HEK293T (cell line): ENCODE measurements at regions not wholly inside any gene's neighbourhood (a gene's known extent, or its start where the extent isn't known, plus 50 kb on each side); places are given as distances from the start of the nearest gene placed in this dataset.

Source experiments
- ELF4 ChIP-seq: fragments of 450-650 bp; IDR thresholded peaks from 2 replicates; pipeline ENCODE4 v1.6.1; 2017; ENCODE audit warnings: antibody characterized with exemption
- FOXA1 ChIP-seq: fragments of 450-650 bp; IDR thresholded peaks from 2 replicates; pipeline ENCODE4 v1.6.1; 2016; ENCODE audit warnings: mild to moderate bottlenecking
- FOXK2 ChIP-seq: fragments of 450-650 bp; IDR thresholded peaks from 2 replicates; pipeline ENCODE4 v1.6.1; 2016; ENCODE audit warnings: mild to moderate bottlenecking
- NFRKB ChIP-seq: fragments of 450-650 bp; IDR thresholded peaks from 2 replicates; pipeline ENCODE4 v1.6.1; 2016; ENCODE audit warnings: mild to moderate bottlenecking, moderate library complexity
- SUZ12 ChIP-seq: fragments of 450-650 bp; IDR thresholded peaks from 2 replicates; pipeline ENCODE4 v1.6.1; 2016; ENCODE audit warnings: mild to moderate bottlenecking

- no peak for TF ChIP-seq FOXA1
- TF ChIP-seq ELF4, result no peak
- TF ChIP-seq NFRKB, result no peak
- no peak for TF ChIP-seq SUZ12
- TF ChIP-seq FOXK2, result no peak
Measured at GRCh38 chr9:95791286-95791685, 84.2 kb upstream of the ERCC6L2 start.
